ENCODE measurements at regions not wholly inside any gene's neighbourhood (a gene's known extent, or its start where the extent isn't known, plus 50 kb on each side); places are given as distances from the start of the nearest gene placed in this dataset.

DNA sequence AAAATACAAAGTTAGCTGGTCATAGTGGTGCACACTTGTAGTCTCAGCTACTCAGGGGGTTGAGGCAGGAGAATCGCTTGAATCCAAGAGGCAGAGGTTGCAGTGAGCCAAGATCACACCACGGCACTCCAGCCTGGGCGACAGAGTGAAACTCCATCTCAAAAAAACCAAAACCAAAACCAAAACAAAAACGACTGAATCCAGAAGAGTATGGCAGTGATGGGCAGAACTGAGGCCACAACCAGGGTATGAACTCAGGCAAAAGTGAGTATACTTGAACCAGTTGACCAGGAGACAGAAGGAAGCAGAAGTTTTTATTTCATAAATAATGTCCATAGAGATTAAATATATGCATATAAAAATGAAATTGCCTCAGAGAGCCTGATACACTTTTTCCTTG, 620.0 kb upstream of the SEL1L start:
- TF ChIP-seq CTCF (IDR thresholded peaks at IDR 0.05) = no peak
- no peak for TF ChIP-seq POLR2A (IDR thresholded peaks at IDR 0.05)

Data from vagina (tissue), 2 donors.